GM12801 (cell line): ENCODE measurements at regions not wholly inside any gene's neighbourhood (a gene's known extent, or its start where the extent isn't known, plus 50 kb on each side); places are given as distances from the start of the nearest gene placed in this dataset.

ENCODE experiments used
- TF ChIP-seq, protein P1 (sequence below): IDR thresholded peaks from one replicate; pipeline ENCODE4 v1.5.1; 2011; ENCODE audit warnings: control low read depth; ENCODE audit not compliant: insufficient read length; ENCODE audit errors: extremely low read depth

DNA sequence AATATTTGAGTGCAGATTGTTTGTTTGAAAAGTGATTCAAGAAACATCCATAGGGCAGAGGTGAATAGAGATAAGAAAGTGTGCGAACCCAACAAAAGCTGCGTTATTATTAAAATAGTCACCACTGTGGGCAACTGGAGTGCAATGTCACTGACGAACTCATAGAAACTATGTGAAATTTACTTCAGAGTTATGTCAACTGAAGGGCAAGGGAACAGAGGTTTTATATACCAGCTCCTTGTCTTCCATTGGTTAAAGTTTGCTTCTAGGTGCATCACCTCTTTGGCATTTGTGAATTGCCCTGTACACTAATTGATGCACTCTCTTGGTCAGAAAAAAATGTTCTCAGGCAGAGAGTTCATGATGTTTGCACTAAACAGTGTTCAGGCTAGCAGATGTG, 110.5 kb upstream of the NYAP2 start:
- TF ChIP-seq, protein P1, sequence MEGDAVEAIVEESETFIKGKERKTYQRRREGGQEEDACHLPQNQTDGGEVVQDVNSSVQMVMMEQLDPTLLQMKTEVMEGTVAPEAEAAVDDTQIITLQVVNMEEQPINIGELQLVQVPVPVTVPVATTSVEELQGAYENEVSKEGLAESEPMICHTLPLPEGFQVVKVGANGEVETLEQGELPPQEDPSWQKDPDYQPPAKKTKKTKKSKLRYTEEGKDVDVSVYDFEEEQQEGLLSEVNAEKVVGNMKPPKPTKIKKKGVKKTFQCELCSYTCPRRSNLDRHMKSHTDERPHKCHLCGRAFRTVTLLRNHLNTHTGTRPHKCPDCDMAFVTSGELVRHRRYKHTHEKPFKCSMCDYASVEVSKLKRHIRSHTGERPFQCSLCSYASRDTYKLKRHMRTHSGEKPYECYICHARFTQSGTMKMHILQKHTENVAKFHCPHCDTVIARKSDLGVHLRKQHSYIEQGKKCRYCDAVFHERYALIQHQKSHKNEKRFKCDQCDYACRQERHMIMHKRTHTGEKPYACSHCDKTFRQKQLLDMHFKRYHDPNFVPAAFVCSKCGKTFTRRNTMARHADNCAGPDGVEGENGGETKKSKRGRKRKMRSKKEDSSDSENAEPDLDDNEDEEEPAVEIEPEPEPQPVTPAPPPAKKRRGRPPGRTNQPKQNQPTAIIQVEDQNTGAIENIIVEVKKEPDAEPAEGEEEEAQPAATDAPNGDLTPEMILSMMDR = no peak

DNA sequence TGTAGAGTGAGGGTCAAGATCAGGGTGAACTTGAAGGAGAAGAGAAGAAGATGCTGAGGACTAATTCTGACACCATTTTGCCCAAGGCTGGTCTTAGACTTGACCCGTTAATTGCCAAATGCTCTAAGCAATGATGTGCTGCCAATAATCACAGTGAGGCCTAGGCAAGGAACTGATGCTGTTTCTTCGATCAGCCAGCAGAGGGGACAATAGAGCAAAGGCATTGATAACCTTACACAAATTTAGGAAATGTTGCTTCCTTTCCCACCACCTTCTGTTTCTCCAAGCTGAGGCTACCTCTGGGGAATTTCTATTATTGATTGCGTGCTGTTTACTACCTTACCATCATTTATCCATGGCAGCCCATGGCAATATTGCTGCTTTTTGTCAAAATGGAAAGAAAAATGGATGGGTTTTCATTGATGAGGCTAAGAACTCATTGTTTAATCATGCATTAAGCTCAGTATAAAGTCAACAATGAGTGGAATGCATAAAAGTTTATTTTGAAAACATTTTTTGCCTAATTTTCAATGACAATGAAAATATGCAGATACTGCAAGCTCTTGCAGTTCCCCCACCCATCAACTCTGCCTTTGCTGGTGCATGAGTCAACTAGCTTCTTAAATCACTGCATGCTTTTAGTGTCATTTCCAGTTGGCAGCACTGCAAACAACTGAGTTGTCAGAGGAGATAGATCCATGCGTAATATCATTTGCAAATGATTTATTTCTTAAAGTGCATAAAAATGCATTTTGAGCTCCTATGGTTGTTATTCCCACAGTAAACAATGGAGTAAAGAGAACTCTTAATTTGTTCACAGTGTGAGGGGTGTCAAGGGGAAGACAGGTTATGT, 116.4 kb upstream of the NYAP2 start:
- TF ChIP-seq, protein P1 = peak; percentile 88

DNA sequence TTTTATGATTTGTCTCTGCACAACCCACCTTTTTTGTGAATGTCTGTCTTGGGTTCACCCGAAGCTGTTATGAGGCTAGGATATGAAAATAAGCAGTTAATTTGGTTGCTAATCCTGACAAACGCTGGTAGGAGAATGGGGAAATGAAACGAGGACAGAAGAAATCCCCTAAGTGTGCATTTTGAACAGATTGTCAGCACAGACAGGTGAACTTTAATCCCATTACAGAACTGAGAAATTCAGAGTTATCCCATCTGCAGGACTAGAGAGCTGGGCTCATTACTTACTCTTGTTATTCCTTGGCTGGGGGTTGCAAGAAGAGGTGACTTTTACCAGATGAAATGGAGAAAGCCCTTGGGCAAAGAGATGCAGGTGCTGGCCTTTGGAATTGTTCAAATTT, 123.3 kb upstream of the NYAP2 start:
- TF ChIP-seq, protein P1 = no peak

DNA sequence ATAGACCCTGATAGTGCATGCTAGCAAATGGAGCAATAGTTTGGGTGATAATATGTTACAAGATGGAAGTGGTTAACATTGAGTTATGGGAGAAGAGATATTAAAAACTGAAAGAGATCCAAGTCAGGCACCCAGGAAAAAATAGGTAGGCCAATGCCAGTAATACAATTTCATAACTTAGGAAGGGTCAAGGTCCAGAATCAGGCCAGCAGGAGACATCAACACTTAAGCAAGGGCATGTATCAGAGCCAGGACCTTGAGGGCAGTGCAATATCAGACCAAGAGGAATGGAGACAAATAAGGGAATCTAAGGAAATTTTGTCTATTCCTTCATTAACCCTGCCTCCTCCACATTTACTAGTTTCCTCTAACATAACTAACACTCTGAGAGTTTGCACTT, 124.1 kb upstream of the NYAP2 start:
- TF ChIP-seq, protein P1 = no peak

DNA sequence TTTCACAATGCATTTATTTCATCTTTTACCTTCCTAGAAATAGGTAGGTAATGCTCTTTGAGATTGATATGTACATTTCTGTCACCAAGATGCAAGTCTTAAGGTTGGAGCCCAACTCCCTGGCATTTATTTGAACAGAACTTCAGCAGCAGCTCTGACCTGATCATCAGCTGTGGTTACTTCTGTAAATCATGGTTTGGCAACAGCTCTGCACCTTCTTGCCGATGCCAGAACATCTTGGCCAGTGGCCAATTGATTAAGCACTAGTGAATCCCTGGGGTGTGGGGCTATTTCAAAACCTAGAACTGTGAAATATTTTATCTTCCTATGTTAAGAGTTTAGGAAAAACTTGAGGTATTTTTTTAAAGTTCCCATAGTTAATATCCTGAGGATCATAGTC, 124.8 kb upstream of the NYAP2 start:
- TF ChIP-seq, protein P1 = no peak

DNA sequence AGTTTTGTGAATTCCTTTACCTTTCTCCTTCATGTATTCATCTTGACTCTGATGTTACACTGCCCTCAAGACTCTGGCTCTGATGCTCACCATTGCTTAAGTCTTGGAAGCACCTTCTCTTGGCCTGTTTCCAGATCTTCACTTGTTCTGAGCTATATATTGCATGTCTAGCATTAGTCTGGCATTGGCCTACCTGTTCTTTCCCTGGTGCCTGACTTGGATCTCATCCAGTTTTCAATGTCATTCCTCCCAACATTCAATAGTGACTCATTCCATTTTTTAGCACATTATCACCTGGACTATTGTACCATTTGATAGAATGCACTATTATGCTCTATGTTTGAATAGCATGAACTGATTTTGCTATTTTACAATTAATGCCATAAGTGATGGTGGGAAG, 127.3 kb upstream of the NYAP2 start:
- TF ChIP-seq, protein P1 = no peak

DNA sequence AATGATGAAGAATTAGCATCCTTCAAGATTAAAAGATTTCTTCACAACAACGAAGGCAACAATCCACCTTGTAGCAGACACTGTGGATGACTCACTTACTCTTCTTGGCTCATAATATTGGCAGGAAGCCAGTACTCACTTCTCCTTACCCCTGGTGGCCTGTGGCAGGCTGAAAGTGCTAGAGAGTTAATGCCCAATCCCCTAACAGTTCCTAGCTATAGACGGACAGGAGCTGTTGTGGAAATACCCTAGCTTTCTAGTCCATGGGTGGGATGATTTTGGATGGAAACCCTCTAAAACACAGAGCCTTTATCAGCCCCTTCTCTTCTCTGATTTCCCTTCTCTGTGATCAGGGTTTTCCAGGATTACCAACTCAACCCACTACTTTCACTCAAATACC, 128.6 kb upstream of the NYAP2 start:
- TF ChIP-seq, protein P1 = no peak
